Spleen (tissue), 11 donors: ENCODE measurements at regions not wholly inside any gene's neighbourhood (a gene's known extent, or its start where the extent isn't known, plus 50 kb on each side); places are given as distances from the start of the nearest gene placed in this dataset.

Source experiments
- DNase-seq: peaks from one replicate; pipeline ENCODE4 v3.0.0-alpha.2; 2020
- H3K27ac ChIP-seq, 8 donors: fragments of 200-600 bp; sonication (generic) in 7 of 8; 1 replicate in 4 of 8; 2 replicates in 4 of 8; pipeline versions ENCODE4 v1.5.0 to v1.8.0; 2016 to 2021; ENCODE audit warnings: inconsistent platforms in 4 of 8, mild to moderate bottlenecking in 4 of 8, moderate library complexity in 1 of 8
- H3K27me3 ChIP-seq, 7 donors: fragments of 200-600 bp; sonication (generic) in 6 of 7; replicated peaks in 1 of 7; 1 replicate in 4 of 7; 2 replicates in 3 of 7; pipeline versions ENCODE4 v1.5.0 to v1.8.0; 2016 to 2021; ENCODE audit warnings: inconsistent platforms in 3 of 7, mild to moderate bottlenecking in 1 of 7
- H3K36me3 ChIP-seq, 6 donors: fragments of 200-600 bp; sonication (generic) in 5 of 6; 1 replicate in 4 of 6; 2 replicates in 2 of 6; pipeline versions ENCODE4 v1.5.0 to v1.8.0; 2016 to 2021; ENCODE audit warnings: inconsistent platforms in 2 of 6
- H3K4me1 ChIP-seq, 6 donors: fragments of 200-600 bp; sonication (generic) in 5 of 6; 1 replicate in 3 of 6; 2 replicates in 3 of 6; pipeline versions ENCODE4 v1.5.0 to v1.8.0; 2016 to 2021; ENCODE audit warnings: inconsistent platforms in 3 of 6
- H3K4me3 ChIP-seq, 8 donors: fragments of 200-600 bp; sonication (generic) in 7 of 8; 1 replicate in 4 of 8; 2 replicates in 4 of 8; pipeline versions ENCODE4 v1.5.0 to v1.8.0; 2016 to 2021; ENCODE audit warnings: inconsistent platforms in 4 of 8, mild to moderate bottlenecking in 4 of 8, moderate library complexity in 2 of 8
- H3K9me3 ChIP-seq, 8 donors: fragments of 200-600 bp; sonication (generic) in 7 of 8; 1 replicate in 4 of 8; 2 replicates in 4 of 8; pipeline versions ENCODE4 v1.5.0 to v1.8.0; 2016 to 2021; ENCODE audit warnings: inconsistent platforms in 4 of 8
- CTCF ChIP-seq, 11 experiments: fragments of 200-600 bp in 7 of 11; fragments of 450-650 bp in 4 of 11; sonication (generic) in 4 of 11; IDR thresholded peaks in 8 of 11; conservative IDR thresholded peaks in 3 of 11; 1 replicate in 7 of 11; 2 replicates in 4 of 11; pipeline versions ENCODE4 v1.4.0 to v1.8.0; 2016 to 2021; ENCODE audit warnings: antibody characterized with exemption in 11 of 11, inconsistent platforms in 4 of 11, mild to moderate bottlenecking in 1 of 11
- POLR2A ChIP-seq, 3 donors: fragments of 450-650 bp; IDR thresholded peaks; one replicate each; pipeline ENCODE4 v1.5.1; 2017; ENCODE audit warnings: antibody characterized with exemption in 3 of 3, mild to moderate bottlenecking in 1 of 3
- POLR2AphosphoS5 ChIP-seq, 3 donors: sonication (generic); formaldehyde crosslinking; IDR thresholded peaks; one replicate each; pipeline ENCODE4 v1.5.1; 2017; ENCODE audit warnings: antibody characterized with exemption in 3 of 3
- WGBS, 5 donors: extraction: QIAGEN DNeasy Blood & Tissue Kit in 3 of 5; methylation state at CpG; one replicate each; pipeline versions ENCODE4 v1.1.5 to v1.1.7; 2013 to 2018; 5-methylcytosine and 5-hydroxymethylcytosine counted together
- intact Hi-C: fragments of 100-400 bp; cut with DNase I; formaldehyde crosslinking; loops from one replicate; pipeline ENCODE4 v1.15.0; 2023; ENCODE audit warnings: low total_unique reads
- donor health status: healthy with polysubstance abuse.
- donor health status: DM: no; HTN: no; CAD: no; lungs with moderate emphysema.
- donor health status: DM: no; HTN: no; CAD: no.
- donor health status: Bipolar disorder and iron deficiency.
- donor health status: healthy.
- donor health status: DM: no; HTN: no; CAD: no.
- donor health status: DM: yes; HTN: yes; CAD: no.

GRCh38 chr13:99792079-99792921 lies 179.3 kb downstream of the ZIC5 start:
- no peaks in the 10 kb centered on the region for H3K9me3 ChIP-seq
- H3K36me3 ChIP-seq, result peaks cover 0 to 7% (median 0%) of the 10 kb centered on the region in 6 donors
- no peak for DNase-seq
- H3K27ac ChIP-seq, result no peak overlapping the region
- H3K4me1 ChIP-seq, result no peaks in the 10 kb centered on the region
- intact Hi-C loops, result no loop called here
- no peak for TF ChIP-seq CTCF (IDR thresholded peaks at IDR 0.05 in 8 of 11, conservative IDR thresholded peaks at IDR 0.05 in 3 of 11)
- no peak overlapping the region for H3K4me3 ChIP-seq
- 71 to 85% (median 82%) methylated on average over 9 to 10 of the region's 10 CpGs for WGBS, 5 donors
- H3K27me3 ChIP-seq, result no peaks in the 10 kb centered on the region

GRCh38 chr13:99782669-99783068 lies 188.9 kb downstream of the ZIC5 start:
- no peak for DNase-seq
- 86 to 97% (median 94%) methylated on average over 3 of the region's 3 CpGs for WGBS, 5 donors
- no peak overlapping the region for H3K4me3 ChIP-seq

GRCh38 chr13:99778500-99778899 lies 193.1 kb downstream of the ZIC5 start:
- Histone ChIP-seq H3K4me3 (no peak overlapping the region), H3K36me3 (peaks cover 0 to 34% (median 0%) of the 10 kb centered on the region in 6 donors), H3K4me1 (no peaks in the 10 kb centered on the region), H3K27me3 (no peaks in the 10 kb centered on the region), H3K27ac (no peak overlapping the region), H3K9me3 (peaks cover 0 to 23% (median 19%) of the 10 kb centered on the region in 8 donors)
- intact Hi-C loops, result no loop called here
- WGBS, 5 donors, result 89 to 95% (median 93%) methylated on average over 2 of the region's 2 CpGs
- TF ChIP-seq POLR2AphosphoS5 (IDR thresholded peaks at IDR 0.05), result no peak
- TF ChIP-seq POLR2A (IDR thresholded peaks at IDR 0.05), result no peak
- no peak for TF ChIP-seq CTCF (IDR thresholded peaks at IDR 0.05 in 8 of 11, conservative IDR thresholded peaks at IDR 0.05 in 3 of 11)
- no peak for DNase-seq

More at GRCh38 chr13:99782669-99783068, 188.9 kb downstream of the ZIC5 start:
- Histone ChIP-seq H3K4me1 (no peaks in the 10 kb centered on the region), H3K36me3 (peaks cover 0 to 26% (median 0%) of the 10 kb centered on the region in 6 donors), H3K27ac (no peak overlapping the region), H3K9me3 (peaks cover 0 to 34% (median 27%) of the 10 kb centered on the region in 8 donors), H3K27me3 (no peaks in the 10 kb centered on the region)
- TF ChIP-seq POLR2A (IDR thresholded peaks at IDR 0.05) (no peak), POLR2AphosphoS5 (IDR thresholded peaks at IDR 0.05) (no peak), CTCF (IDR thresholded peaks at IDR 0.05 in 8 of 11, conservative IDR thresholded peaks at IDR 0.05 in 3 of 11) (no peak)
- intact Hi-C loops, result no loop called here

- H3K27me3 ChIP-seq, result no peaks in the 10 kb centered on the region
- TF ChIP-seq POLR2AphosphoS5 (IDR thresholded peaks at IDR 0.05) (no peak), POLR2A (IDR thresholded peaks at IDR 0.05) (no peak), CTCF (IDR thresholded peaks at IDR 0.05 in 8 of 11, conservative IDR thresholded peaks at IDR 0.05 in 3 of 11) (no peak)
- intact Hi-C loops, result no loop called here
- H3K4me3 ChIP-seq, result no peak overlapping the region
- H3K9me3 ChIP-seq, result peaks cover 0 to 17% (median 13%) of the 10 kb centered on the region in 8 donors
- 73 to 80% (median 76%) methylated on average over 3 of the region's 3 CpGs for WGBS, 5 donors
- no peak overlapping the region for H3K27ac ChIP-seq
- H3K36me3 ChIP-seq, result peaks cover 0 to 34% (median 2%) of the 10 kb centered on the region in 6 donors
- no peak for DNase-seq
- no peaks in the 10 kb centered on the region for H3K4me1 ChIP-seq
These were observed 193.7 kb downstream of the ZIC5 start for GRCh38 chr13:99777873-99778272.
